HCT116 (cell line): ENCODE measurements at regions not wholly inside any gene's neighbourhood (a gene's known extent, or its start where the extent isn't known, plus 50 kb on each side); places are given as distances from the start of the nearest gene placed in this dataset.

Experiments used
- EGR1 ChIP-seq: IDR thresholded peaks from 2 replicates; pipeline ENCODE4 v1.6.1; 2012; ENCODE audit warnings: low read depth
- POLR2A ChIP-seq: IDR thresholded peaks from 2 replicates; pipeline ENCODE4 v1.7.0; 2011; ENCODE audit warnings: borderline replicate concordance; ENCODE audit not compliant: insufficient read depth, insufficient read length; ENCODE audit errors: extremely low read depth
- POLR2AphosphoS5 ChIP-seq: IDR thresholded peaks from 2 replicates; pipeline ENCODE4 v1.6.1; 2011; ENCODE audit warnings: mild to moderate bottlenecking, low read depth, low read length, moderate library complexity
- SP1 ChIP-seq: IDR thresholded peaks from 2 replicates; pipeline ENCODE4 v1.6.1; 2012; ENCODE audit warnings: low read depth
- ZNF274 ChIP-seq: fragments of 200-500 bp; sonication (Bioruptor generic); IDR thresholded peaks from 2 replicates; pipeline ENCODE4 v1.6.1; 2014; ENCODE audit warnings: mild to moderate bottlenecking, low read depth, low read length, inconsistent platforms
- TF ChIP-seq, protein P1 (sequence below): IDR thresholded peaks from 2 replicates; pipeline ENCODE4 v1.6.1; 2012; ENCODE audit warnings: low read depth
- TF ChIP-seq, protein P2 (sequence below), 3 experiments: fragments of 200-600 bp in 1 of 3; sonication (generic) in 1 of 3; IDR thresholded peaks in 2 of 3; conservative IDR thresholded peaks in 1 of 3; 2 replicates each; pipeline ENCODE4 v1.5.1; 2012 to 2017; ENCODE audit warnings: low read depth in 2 of 3, low read length in 2 of 3, antibody characterized with exemption in 1 of 3, borderline replicate concordance in 1 of 3, control low read depth in 1 of 3, mild to moderate bottlenecking in 1 of 3, mixed read lengths in 1 of 3, mixed run types in 1 of 3, moderate library complexity in 1 of 3; ENCODE audit not compliant: insufficient read depth in 1 of 3

DNA sequence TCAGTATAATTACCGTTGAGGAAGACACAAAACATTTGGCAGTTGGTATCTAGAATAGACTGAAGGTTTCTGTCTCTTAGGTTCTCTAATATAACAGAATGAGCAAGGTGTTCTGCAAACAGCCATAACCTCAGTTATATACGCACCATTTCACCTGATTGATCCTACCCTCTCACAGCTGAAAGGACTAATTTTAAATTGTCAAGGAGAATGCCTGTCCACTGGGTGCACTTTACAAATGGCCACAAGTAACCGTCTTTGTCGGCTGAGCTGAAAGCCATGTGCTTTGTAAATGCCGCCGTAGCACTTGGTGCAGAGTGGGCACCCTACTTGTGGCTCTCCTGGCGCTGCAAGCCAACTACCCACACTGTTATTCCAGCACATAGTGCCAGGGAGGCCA, 466.3 kb downstream of the AACS start:
- TF ChIP-seq, protein P1, sequence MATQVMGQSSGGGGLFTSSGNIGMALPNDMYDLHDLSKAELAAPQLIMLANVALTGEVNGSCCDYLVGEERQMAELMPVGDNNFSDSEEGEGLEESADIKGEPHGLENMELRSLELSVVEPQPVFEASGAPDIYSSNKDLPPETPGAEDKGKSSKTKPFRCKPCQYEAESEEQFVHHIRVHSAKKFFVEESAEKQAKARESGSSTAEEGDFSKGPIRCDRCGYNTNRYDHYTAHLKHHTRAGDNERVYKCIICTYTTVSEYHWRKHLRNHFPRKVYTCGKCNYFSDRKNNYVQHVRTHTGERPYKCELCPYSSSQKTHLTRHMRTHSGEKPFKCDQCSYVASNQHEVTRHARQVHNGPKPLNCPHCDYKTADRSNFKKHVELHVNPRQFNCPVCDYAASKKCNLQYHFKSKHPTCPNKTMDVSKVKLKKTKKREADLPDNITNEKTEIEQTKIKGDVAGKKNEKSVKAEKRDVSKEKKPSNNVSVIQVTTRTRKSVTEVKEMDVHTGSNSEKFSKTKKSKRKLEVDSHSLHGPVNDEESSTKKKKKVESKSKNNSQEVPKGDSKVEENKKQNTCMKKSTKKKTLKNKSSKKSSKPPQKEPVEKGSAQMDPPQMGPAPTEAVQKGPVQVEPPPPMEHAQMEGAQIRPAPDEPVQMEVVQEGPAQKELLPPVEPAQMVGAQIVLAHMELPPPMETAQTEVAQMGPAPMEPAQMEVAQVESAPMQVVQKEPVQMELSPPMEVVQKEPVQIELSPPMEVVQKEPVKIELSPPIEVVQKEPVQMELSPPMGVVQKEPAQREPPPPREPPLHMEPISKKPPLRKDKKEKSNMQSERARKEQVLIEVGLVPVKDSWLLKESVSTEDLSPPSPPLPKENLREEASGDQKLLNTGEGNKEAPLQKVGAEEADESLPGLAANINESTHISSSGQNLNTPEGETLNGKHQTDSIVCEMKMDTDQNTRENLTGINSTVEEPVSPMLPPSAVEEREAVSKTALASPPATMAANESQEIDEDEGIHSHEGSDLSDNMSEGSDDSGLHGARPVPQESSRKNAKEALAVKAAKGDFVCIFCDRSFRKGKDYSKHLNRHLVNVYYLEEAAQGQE = no peak
- TF ChIP-seq ZNF274 (no peak), POLR2AphosphoS5 (no peak), EGR1 (no peak), POLR2A (no peak), SP1 (no peak)
- TF ChIP-seq, protein P2, sequence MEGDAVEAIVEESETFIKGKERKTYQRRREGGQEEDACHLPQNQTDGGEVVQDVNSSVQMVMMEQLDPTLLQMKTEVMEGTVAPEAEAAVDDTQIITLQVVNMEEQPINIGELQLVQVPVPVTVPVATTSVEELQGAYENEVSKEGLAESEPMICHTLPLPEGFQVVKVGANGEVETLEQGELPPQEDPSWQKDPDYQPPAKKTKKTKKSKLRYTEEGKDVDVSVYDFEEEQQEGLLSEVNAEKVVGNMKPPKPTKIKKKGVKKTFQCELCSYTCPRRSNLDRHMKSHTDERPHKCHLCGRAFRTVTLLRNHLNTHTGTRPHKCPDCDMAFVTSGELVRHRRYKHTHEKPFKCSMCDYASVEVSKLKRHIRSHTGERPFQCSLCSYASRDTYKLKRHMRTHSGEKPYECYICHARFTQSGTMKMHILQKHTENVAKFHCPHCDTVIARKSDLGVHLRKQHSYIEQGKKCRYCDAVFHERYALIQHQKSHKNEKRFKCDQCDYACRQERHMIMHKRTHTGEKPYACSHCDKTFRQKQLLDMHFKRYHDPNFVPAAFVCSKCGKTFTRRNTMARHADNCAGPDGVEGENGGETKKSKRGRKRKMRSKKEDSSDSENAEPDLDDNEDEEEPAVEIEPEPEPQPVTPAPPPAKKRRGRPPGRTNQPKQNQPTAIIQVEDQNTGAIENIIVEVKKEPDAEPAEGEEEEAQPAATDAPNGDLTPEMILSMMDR (IDR thresholded peaks at IDR 0.05 in 2 of 3, conservative IDR thresholded peaks at IDR 0.05 in 1 of 3; ENCODE audit: borderline replicate concordance in 1 of 3, insufficient read depth in 1 of 3, low read depth in 2 of 3, low read length in 2 of 3) = no peak
